Kidney (tissue), 13 donors: ENCODE measurements at regions not wholly inside any gene's neighbourhood (a gene's known extent, or its start where the extent isn't known, plus 50 kb on each side); places are given as distances from the start of the nearest gene placed in this dataset.
A peak's percentile ranks its signal among the peaks of the same experiment; 100 is the strongest.

ENCODE experiments used
- DNase-seq, 5 donors: peaks; one replicate each; pipeline ENCODE4 v3.0.0-alpha.2; 2013 to 2020
- FAIRE-seq: peaks from 2 replicates; lab custom pipeline; 2012; peaks lifted over from hg19 to GRCh38; lab: Jason Lieb, UNC
- H3K27ac ChIP-seq, 2 donors: one replicate each; pipeline ENCODE4 v1.7.0; 2013; ENCODE audit warnings: low read depth in 2 of 2, low read length in 2 of 2, inconsistent platforms in 1 of 2
- H3K27me3 ChIP-seq: one replicate; pipeline ENCODE4 v1.7.1; 2013; ENCODE audit warnings: low read length, inconsistent platforms; ENCODE audit not compliant: control insufficient read depth, insufficient read depth
- H3K36me3 ChIP-seq, 3 donors: one replicate each; pipeline versions ENCODE4 v1.7.0 to v1.7.1; 2013; ENCODE audit warnings: low read length in 3 of 3, control low read depth in 1 of 3, inconsistent platforms in 1 of 3; ENCODE audit not compliant: insufficient read depth in 3 of 3, control insufficient read depth in 2 of 3
- H3K4me1 ChIP-seq, 3 donors: one replicate each; pipeline versions ENCODE4 v1.7.0 to v1.7.1; 2013; ENCODE audit warnings: low read length in 3 of 3, inconsistent platforms in 1 of 3, low read depth in 1 of 3; ENCODE audit not compliant: control insufficient read depth in 2 of 3, insufficient read depth in 2 of 3
- H3K4me3 ChIP-seq, 3 donors: one replicate each; pipeline versions ENCODE4 v1.7.0 to v1.8.1; 2013; ENCODE audit warnings: low read length in 3 of 3, control low read depth in 1 of 3, inconsistent platforms in 1 of 3
- H3K9ac ChIP-seq, 3 donors: one replicate each; pipeline versions ENCODE4 v1.7.0 to v1.7.1; 2013; ENCODE audit warnings: low read length in 3 of 3, control low read depth in 1 of 3, inconsistent platforms in 1 of 3
- H3K9me3 ChIP-seq, 3 donors: one replicate each; pipeline versions ENCODE4 v1.7.0 to v1.7.1; 2013; ENCODE audit warnings: low read length in 3 of 3, control low read depth in 1 of 3, inconsistent platforms in 1 of 3; ENCODE audit not compliant: control insufficient read depth in 2 of 3, insufficient read depth in 1 of 3
- intact Hi-C: fragments of 100-400 bp; cut with DNase I; formaldehyde crosslinking; loops from one replicate; pipeline ENCODE4 v1.11.1; 2022
- TF ChIP-seq, protein P1 (sequence below): IDR thresholded peaks from 3 replicates; pipeline ENCODE4 v1.5.1; 2012; ENCODE audit warnings: mild to moderate bottlenecking, moderate library complexity, borderline replicate concordance; ENCODE audit not compliant: insufficient read depth; ENCODE audit errors: extremely low read depth
- donor health status: control.
- donor health status: control.
- donor health status: control.
- donor health status: control.
- donor health status: control.
- donor health status: DM: yes; HTN: yes; CAD: no.
- donor health status: Normal renal cell carcinoma (clear cell type).

DNA sequence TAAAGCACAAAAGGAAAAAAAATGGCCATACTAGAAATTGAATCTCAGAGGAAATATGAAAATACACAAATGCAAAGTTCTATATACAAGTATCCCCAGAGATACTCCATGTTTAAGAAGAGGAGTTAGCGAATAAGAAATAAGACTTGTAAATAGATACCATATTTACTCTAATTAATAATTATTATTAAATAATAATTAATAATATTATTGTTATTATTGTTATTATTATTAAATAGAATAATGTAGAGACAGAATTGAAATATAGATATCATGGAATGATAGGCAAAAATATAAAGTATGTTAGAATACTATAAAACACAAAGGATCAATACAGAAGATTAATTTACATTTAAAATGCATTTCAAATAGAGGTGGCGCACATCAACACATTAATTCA lies 1047.5 kb upstream of the MIR17HG start:
- intact Hi-C loops, result no loop called here
- Histone ChIP-seq H3K9ac (no peak overlapping the region), H3K4me3 (no peak overlapping the region), H3K9me3 (no peaks in the 10 kb centered on the region), H3K36me3 (no peaks in the 10 kb centered on the region), H3K27ac (no peak overlapping the region), H3K4me1 (no peaks in the 10 kb centered on the region), H3K27me3 (no peaks in the 10 kb centered on the region)
- TF ChIP-seq, protein P1, sequence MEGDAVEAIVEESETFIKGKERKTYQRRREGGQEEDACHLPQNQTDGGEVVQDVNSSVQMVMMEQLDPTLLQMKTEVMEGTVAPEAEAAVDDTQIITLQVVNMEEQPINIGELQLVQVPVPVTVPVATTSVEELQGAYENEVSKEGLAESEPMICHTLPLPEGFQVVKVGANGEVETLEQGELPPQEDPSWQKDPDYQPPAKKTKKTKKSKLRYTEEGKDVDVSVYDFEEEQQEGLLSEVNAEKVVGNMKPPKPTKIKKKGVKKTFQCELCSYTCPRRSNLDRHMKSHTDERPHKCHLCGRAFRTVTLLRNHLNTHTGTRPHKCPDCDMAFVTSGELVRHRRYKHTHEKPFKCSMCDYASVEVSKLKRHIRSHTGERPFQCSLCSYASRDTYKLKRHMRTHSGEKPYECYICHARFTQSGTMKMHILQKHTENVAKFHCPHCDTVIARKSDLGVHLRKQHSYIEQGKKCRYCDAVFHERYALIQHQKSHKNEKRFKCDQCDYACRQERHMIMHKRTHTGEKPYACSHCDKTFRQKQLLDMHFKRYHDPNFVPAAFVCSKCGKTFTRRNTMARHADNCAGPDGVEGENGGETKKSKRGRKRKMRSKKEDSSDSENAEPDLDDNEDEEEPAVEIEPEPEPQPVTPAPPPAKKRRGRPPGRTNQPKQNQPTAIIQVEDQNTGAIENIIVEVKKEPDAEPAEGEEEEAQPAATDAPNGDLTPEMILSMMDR, result no peak
- FAIRE-seq (peak; percentile 60), DNase-seq (no peak)

DNA sequence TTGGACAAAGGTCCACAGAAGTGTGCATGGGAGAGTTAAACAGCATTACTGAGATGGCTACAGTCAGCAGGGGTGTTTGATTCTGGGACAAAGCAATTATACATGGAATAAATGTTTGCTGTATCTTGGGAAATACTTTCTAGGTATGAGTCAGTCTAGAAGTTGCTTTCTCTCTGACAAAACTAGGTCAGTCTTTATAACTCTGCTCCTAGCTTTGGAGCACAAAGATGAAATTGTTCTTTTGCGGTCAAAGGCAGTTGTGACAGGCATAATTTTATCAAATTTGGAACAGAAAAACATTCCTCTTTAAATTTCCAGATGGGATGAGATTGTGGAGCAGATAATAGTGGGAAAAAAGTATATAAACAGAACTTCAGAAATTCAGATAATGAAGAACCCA lies 1045.4 kb upstream of the MIR17HG start:
- Histone ChIP-seq H3K27me3 (no peaks in the 10 kb centered on the region), H3K4me1 (no peaks in the 10 kb centered on the region), H3K9me3 (no peaks in the 10 kb centered on the region), H3K9ac (no peak overlapping the region), H3K4me3 (no peak overlapping the region), H3K27ac (no peak overlapping the region), H3K36me3 (no peaks in the 10 kb centered on the region)
- FAIRE-seq (no peak), DNase-seq (no peak)
- intact Hi-C loops, result no loop called here
- TF ChIP-seq, protein P1, result no peak

DNA sequence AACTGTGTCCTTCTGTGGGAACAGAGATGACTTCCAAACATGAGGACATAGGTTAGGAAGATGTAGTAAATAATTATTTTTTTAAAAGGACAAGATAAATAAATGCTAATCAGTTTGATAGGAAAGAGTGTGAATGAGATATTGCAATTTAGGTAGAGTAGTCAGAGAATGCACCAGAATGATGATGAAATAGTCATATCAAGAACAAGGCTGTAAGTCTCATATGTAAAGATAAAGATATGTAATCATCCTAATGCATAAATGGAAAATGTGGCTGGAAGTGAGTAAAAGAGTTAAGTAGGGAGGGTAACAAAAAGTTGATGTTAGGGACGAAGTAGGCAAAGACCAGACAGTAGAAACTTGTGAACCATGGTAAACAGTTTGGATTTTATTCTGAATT lies 1041.7 kb upstream of the MIR17HG start:
- Histone ChIP-seq H3K27ac (no peak overlapping the region), H3K4me1 (no peaks in the 10 kb centered on the region), H3K9me3 (no peaks in the 10 kb centered on the region), H3K36me3 (no peaks in the 10 kb centered on the region), H3K27me3 (no peaks in the 10 kb centered on the region), H3K9ac (no peak overlapping the region), H3K4me3 (no peak overlapping the region)
- DNase-seq (no peak), FAIRE-seq (no peak)
- intact Hi-C loops, result no loop called here
- TF ChIP-seq, protein P1, result no peak

DNA sequence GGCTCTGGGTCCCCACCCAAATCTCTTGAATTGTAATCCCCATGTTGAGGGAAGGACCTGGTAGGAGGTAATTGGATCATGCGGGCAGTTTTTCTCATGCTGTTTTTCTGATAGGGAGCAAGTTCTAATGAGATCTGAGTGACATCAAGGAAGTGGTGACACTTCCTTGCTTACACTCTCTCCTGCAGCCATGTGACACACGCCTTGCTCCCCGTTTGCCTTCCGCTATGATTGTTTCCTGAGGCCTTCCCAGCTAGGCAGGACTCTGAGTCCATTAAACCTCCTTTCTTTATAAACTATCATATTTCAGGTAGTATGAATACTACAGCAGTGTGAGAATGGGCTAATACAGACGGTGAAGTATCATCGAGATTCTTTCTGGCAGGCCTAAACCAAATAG lies 1040.4 kb upstream of the MIR17HG start:
- Histone ChIP-seq H3K4me1 (no peaks in the 10 kb centered on the region), H3K9me3 (no peaks in the 10 kb centered on the region), H3K27me3 (no peaks in the 10 kb centered on the region), H3K9ac (no peak overlapping the region), H3K4me3 (no peak overlapping the region), H3K36me3 (no peaks in the 10 kb centered on the region), H3K27ac (no peak overlapping the region)
- intact Hi-C loops, result no loop called here
- no peak for FAIRE-seq
- DNase-seq, result no peak
- TF ChIP-seq, protein P1, result no peak
